Heart left ventricle (tissue), 13 donors: ENCODE measurements at regions not wholly inside any gene's neighbourhood (a gene's known extent, or its start where the extent isn't known, plus 50 kb on each side); places are given as distances from the start of the nearest gene placed in this dataset.

Source experiments
- CTCF ChIP-seq, 12 donors: fragments of 200-600 bp; sonication (generic) in 4 of 12; IDR thresholded peaks; one replicate each; pipeline versions ENCODE4 v1.5.0 to v1.8.0; 2018 to 2022; ENCODE audit warnings: antibody characterized with exemption in 12 of 12, mild to moderate bottlenecking in 5 of 12
- POLR2A ChIP-seq, 2 donors: fragments of 450-650 bp; IDR thresholded peaks; one replicate each; pipeline ENCODE4 v1.6.1; 2017; ENCODE audit warnings: antibody characterized with exemption in 2 of 2, mild to moderate bottlenecking in 2 of 2, moderate library complexity in 2 of 2
- donor health status: ischemic (EF 13 %, LVEDD 7.1; RV severe dilation, severe dysfunction).
- donor health status: DM: no; HTN: yes; CAD: no.
- donor health status: DM: no; HTN: no; CAD: no.
- donor health status: ischemic (EF 25% LVEDD 6.9; RV normal size, moderate dysfunction).
- donor health status: ischemic (EF 25% LVEDD 5.7; RV mildly dilated, moderate dysfunction).
- donor health status: ischemic (EF 35%, LVEDD 5.7; RV mildly dilated, moderate dysfunction).
- donor health status: nonischemic (EF 11% LVEDD 7.7; RV severe dilation, severe dysfunction).
- donor health status: DM: yes; HTN: yes; CAD: no.
- donor health status: PGD.
- donor health status: ischemic (EF 29% LVEDD 5.4; RV normal size, mild dysfunction).
- donor health status: nonischemic (EF 23%, LVEDD 6.1; RV moderate dilation, normal function).

GRCh38 chr2:199070322-199070949, 387.3 kb downstream of the SATB2 start:
- TF ChIP-seq CTCF (IDR thresholded peaks at IDR 0.05) (no peak), POLR2A (IDR thresholded peaks at IDR 0.05) (no peak)
